ENCODE measurements at regions not wholly inside any gene's neighbourhood (a gene's known extent, or its start where the extent isn't known, plus 50 kb on each side); places are given as distances from the start of the nearest gene placed in this dataset.

- no peak for TF ChIP-seq CTCF (IDR thresholded peaks at IDR 0.05)
- TF ChIP-seq EP300 (IDR thresholded peaks at IDR 0.05) = no peak
- no peak for TF ChIP-seq RAD21 (conservative IDR thresholded peaks at IDR 0.05 in 1 of 2, IDR thresholded peaks at IDR 0.05 in 1 of 2)
- no peak for TF ChIP-seq HMGXB4 (CRISPR knock-in tag; IDR thresholded peaks at IDR 0.05; ENCODE audit: borderline replicate concordance)
- no peak for TF ChIP-seq RFX5 (IDR thresholded peaks at IDR 0.05)
- TF ChIP-seq REST (IDR thresholded peaks at IDR 0.05) = no peak
- no peak for TF ChIP-seq JUN (IDR thresholded peaks at IDR 0.05)
- no peak for TF ChIP-seq MAFK (IDR thresholded peaks at IDR 0.05; ENCODE audit: partially characterized antibody)
- no peak for TF ChIP-seq PBX3 (IDR thresholded peaks at IDR 0.05)
- TF ChIP-seq POLR2A (IDR thresholded peaks at IDR 0.05; ENCODE audit: low read length) = no peak
- no peak for TF ChIP-seq USF2 (IDR thresholded peaks at IDR 0.05)
- TF ChIP-seq SREBF2 (IDR thresholded peaks at IDR 0.05) = no peak
- no peak for TF ChIP-seq CBX8 (IDR thresholded peaks at IDR 0.05)
Measured at GRCh38 chr7:18206331-18206730, 178.7 kb upstream of the PRPS1L1 start.
